Smooth muscle cell (in vitro differentiated cells): ENCODE measurements at regions not wholly inside any gene's neighbourhood (a gene's known extent, or its start where the extent isn't known, plus 50 kb on each side); places are given as distances from the start of the nearest gene placed in this dataset.

Experiments used
- DNase-seq: peaks from one replicate; lab custom pipeline; 2025; ENCODE audit not compliant: unreplicated experiment; lab: John Stamatoyannopoulos, UW
- H2AFZ ChIP-seq: fragments of 200-600 bp; sonication (generic); 2 replicates; pipeline ENCODE4 v1.6.0; 2016; ENCODE audit warnings: antibody characterized with exemption, low read depth, mild to moderate bottlenecking
- H3F3A ChIP-seq: fragments of 200-600 bp; sonication (generic); 2 replicates; pipeline ENCODE4 v1.6.0; 2017; ENCODE audit warnings: antibody characterized with exemption, low read depth
- H3K27ac ChIP-seq: fragments of 200-600 bp; sonication (generic); 2 replicates; pipeline ENCODE4 v1.5.1; 2016; ENCODE audit warnings: low read depth, mild to moderate bottlenecking
- H3K27me3 ChIP-seq: fragments of 200-600 bp; sonication (generic); 2 replicates; pipeline ENCODE4 v1.6.1; 2016; ENCODE audit warnings: low read depth, mild to moderate bottlenecking
- H3K36me3 ChIP-seq: fragments of 200-600 bp; sonication (generic); 2 replicates; pipeline ENCODE4 v1.5.1; 2016; ENCODE audit warnings: low read depth
- H3K4me1 ChIP-seq: fragments of 200-600 bp; sonication (generic); 2 replicates; pipeline ENCODE4 v1.5.1; 2016; ENCODE audit warnings: low read depth
- H3K4me2 ChIP-seq: fragments of 200-600 bp; sonication (generic); 2 replicates; pipeline ENCODE4 v1.6.0; 2016; ENCODE audit warnings: mild to moderate bottlenecking
- H3K4me3 ChIP-seq: fragments of 200-600 bp; sonication (generic); 2 replicates; pipeline ENCODE4 v1.5.1; 2016; ENCODE audit warnings: mild to moderate bottlenecking
- H3K79me2 ChIP-seq: fragments of 200-600 bp; sonication (generic); 2 replicates; pipeline ENCODE4 v1.6.0; 2016; ENCODE audit warnings: low read depth, mild to moderate bottlenecking
- H3K9ac ChIP-seq: fragments of 200-600 bp; sonication (generic); 2 replicates; pipeline ENCODE4 v1.6.0; 2016; ENCODE audit warnings: low read depth
- H3K9me3 ChIP-seq: fragments of 200-600 bp; sonication (generic); replicated peaks from 2 replicates; pipeline ENCODE4 v1.5.1; 2016; ENCODE audit warnings: low read depth
- H4K20me1 ChIP-seq: fragments of 200-600 bp; sonication (generic); 2 replicates; pipeline ENCODE4 v1.6.0; 2016; ENCODE audit warnings: low read depth
- CTCF ChIP-seq: fragments of 200-600 bp; sonication (generic); IDR thresholded peaks from 2 replicates; pipeline ENCODE4 v1.5.1; 2017; ENCODE audit warnings: borderline replicate concordance, mild to moderate bottlenecking, antibody characterized with exemption; ENCODE audit not compliant: insufficient read depth, poor library complexity, severe bottlenecking
- WGBS: methylation state at CpG from one replicate; pipeline ENCODE4 v1.1.7; 2016; ENCODE audit warnings: low lambda C conversion rate; 5-methylcytosine and 5-hydroxymethylcytosine counted together

GRCh38 chr1:30151119-30151518 is 572.3 kb downstream of the MATN1 start:
- no peak for TF ChIP-seq CTCF
- H3K4me3 ChIP-seq: no peak overlapping the region

GRCh38 chr1:30149226-30149625 is 574.2 kb downstream of the MATN1 start:
- no peaks in the 10 kb centered on the region for H3K79me2 ChIP-seq
- H2AFZ ChIP-seq: no peak overlapping the region
- WGBS: 92% methylated on average over 5 of the region's 5 CpGs
- no peak for DNase-seq
- no peaks in the 10 kb centered on the region for H4K20me1 ChIP-seq
- no peaks in the 10 kb centered on the region for H3K27me3 ChIP-seq
- no peak overlapping the region for H3K9ac ChIP-seq
- H3K4me3 ChIP-seq: no peak overlapping the region
- H3K36me3 ChIP-seq: no peaks in the 10 kb centered on the region
- H3F3A ChIP-seq: no peaks in the 10 kb centered on the region
- no peak for TF ChIP-seq CTCF
- no peak overlapping the region for H3K27ac ChIP-seq
- H3K4me2 ChIP-seq: no peak overlapping the region
- H3K4me1 ChIP-seq: no peaks in the 10 kb centered on the region
- no peaks in the 10 kb centered on the region for H3K9me3 ChIP-seq

More at GRCh38 chr1:30151119-30151518, 572.3 kb downstream of the MATN1 start:
- H3K27me3 ChIP-seq: no peaks in the 10 kb centered on the region
- no peak overlapping the region for H3K4me2 ChIP-seq
- H3K4me1 ChIP-seq: no peaks in the 10 kb centered on the region
- WGBS: 78% methylated on average over 4 of the region's 4 CpGs
- no peak overlapping the region for H3K9ac ChIP-seq
- no peaks in the 10 kb centered on the region for H3F3A ChIP-seq
- H3K9me3 ChIP-seq: no peaks in the 10 kb centered on the region
- H4K20me1 ChIP-seq: no peaks in the 10 kb centered on the region
- no peak overlapping the region for H3K27ac ChIP-seq
- DNase-seq: no peak
- no peaks in the 10 kb centered on the region for H3K36me3 ChIP-seq
- H2AFZ ChIP-seq: no peak overlapping the region
- H3K79me2 ChIP-seq: no peaks in the 10 kb centered on the region

- Histone ChIP-seq H3F3A (no peaks in the 10 kb centered on the region), H3K79me2 (no peaks in the 10 kb centered on the region), H3K4me1 (no peaks in the 10 kb centered on the region), H3K4me2 (no peak overlapping the region), H3K27ac (no peak overlapping the region), H4K20me1 (no peaks in the 10 kb centered on the region), H3K36me3 (no peaks in the 10 kb centered on the region), H3K4me3 (no peak overlapping the region), H3K27me3 (no peaks in the 10 kb centered on the region), H3K9ac (no peak overlapping the region), H2AFZ (no peak overlapping the region), H3K9me3 (no peaks in the 10 kb centered on the region)
- WGBS: 71% methylated on average over 2 of the region's 2 CpGs
- no peak for TF ChIP-seq CTCF
- DNase-seq: no peak
Measured at GRCh38 chr1:30148676-30149075, 574.7 kb downstream of the MATN1 start.

GRCh38 chr1:30147188-30147587 is 576.2 kb downstream of the MATN1 start:
- Histone ChIP-seq H4K20me1 (no peaks in the 10 kb centered on the region), H3K36me3 (no peaks in the 10 kb centered on the region), H3K79me2 (no peaks in the 10 kb centered on the region), H3K27ac (no peak overlapping the region), H2AFZ (no peak overlapping the region), H3K9me3 (no peaks in the 10 kb centered on the region), H3K27me3 (no peaks in the 10 kb centered on the region), H3K9ac (no peak overlapping the region), H3K4me2 (no peak overlapping the region), H3K4me3 (no peak overlapping the region), H3F3A (no peaks in the 10 kb centered on the region), H3K4me1 (no peaks in the 10 kb centered on the region)
- no peak for TF ChIP-seq CTCF
- DNase-seq: no peak
- WGBS: 94% methylated on average over 7 of the region's 7 CpGs
